Smooth muscle cell (in vitro differentiated cells): ENCODE measurements at regions not wholly inside any gene's neighbourhood (a gene's known extent, or its start where the extent isn't known, plus 50 kb on each side); places are given as distances from the start of the nearest gene placed in this dataset.

Experiments used
- DNase-seq: peaks from one replicate; lab custom pipeline; 2025; ENCODE audit not compliant: unreplicated experiment; lab: John Stamatoyannopoulos, UW
- H2AFZ ChIP-seq: fragments of 200-600 bp; sonication (generic); 2 replicates; pipeline ENCODE4 v1.6.0; 2016; ENCODE audit warnings: antibody characterized with exemption, low read depth, mild to moderate bottlenecking
- H3F3A ChIP-seq: fragments of 200-600 bp; sonication (generic); 2 replicates; pipeline ENCODE4 v1.6.0; 2017; ENCODE audit warnings: antibody characterized with exemption, low read depth
- H3K27ac ChIP-seq: fragments of 200-600 bp; sonication (generic); 2 replicates; pipeline ENCODE4 v1.5.1; 2016; ENCODE audit warnings: low read depth, mild to moderate bottlenecking
- H3K27me3 ChIP-seq: fragments of 200-600 bp; sonication (generic); 2 replicates; pipeline ENCODE4 v1.6.1; 2016; ENCODE audit warnings: low read depth, mild to moderate bottlenecking
- H3K36me3 ChIP-seq: fragments of 200-600 bp; sonication (generic); 2 replicates; pipeline ENCODE4 v1.5.1; 2016; ENCODE audit warnings: low read depth
- H3K4me1 ChIP-seq: fragments of 200-600 bp; sonication (generic); 2 replicates; pipeline ENCODE4 v1.5.1; 2016; ENCODE audit warnings: low read depth
- H3K4me2 ChIP-seq: fragments of 200-600 bp; sonication (generic); 2 replicates; pipeline ENCODE4 v1.6.0; 2016; ENCODE audit warnings: mild to moderate bottlenecking
- H3K4me3 ChIP-seq: fragments of 200-600 bp; sonication (generic); 2 replicates; pipeline ENCODE4 v1.5.1; 2016; ENCODE audit warnings: mild to moderate bottlenecking
- H3K79me2 ChIP-seq: fragments of 200-600 bp; sonication (generic); 2 replicates; pipeline ENCODE4 v1.6.0; 2016; ENCODE audit warnings: low read depth, mild to moderate bottlenecking
- H3K9ac ChIP-seq: fragments of 200-600 bp; sonication (generic); 2 replicates; pipeline ENCODE4 v1.6.0; 2016; ENCODE audit warnings: low read depth
- H3K9me3 ChIP-seq: fragments of 200-600 bp; sonication (generic); replicated peaks from 2 replicates; pipeline ENCODE4 v1.5.1; 2016; ENCODE audit warnings: low read depth
- H4K20me1 ChIP-seq: fragments of 200-600 bp; sonication (generic); 2 replicates; pipeline ENCODE4 v1.6.0; 2016; ENCODE audit warnings: low read depth
- CTCF ChIP-seq: fragments of 200-600 bp; sonication (generic); IDR thresholded peaks from 2 replicates; pipeline ENCODE4 v1.5.1; 2017; ENCODE audit warnings: borderline replicate concordance, mild to moderate bottlenecking, antibody characterized with exemption; ENCODE audit not compliant: insufficient read depth, poor library complexity, severe bottlenecking
- WGBS: methylation state at CpG from one replicate; pipeline ENCODE4 v1.1.7; 2016; ENCODE audit warnings: low lambda C conversion rate; 5-methylcytosine and 5-hydroxymethylcytosine counted together

GRCh38 chr20:10986586-10986985 lies 312.8 kb upstream of the JAG1 start:
- Histone ChIP-seq H3F3A (peaks cover 3% of the 10 kb centered on the region), H4K20me1 (no peaks in the 10 kb centered on the region), H3K27ac (no peak overlapping the region), H3K4me2 (no peak overlapping the region), H3K27me3 (no peaks in the 10 kb centered on the region), H3K4me1 (peaks cover 5% of the 10 kb centered on the region), H3K36me3 (no peaks in the 10 kb centered on the region), H3K9me3 (no peaks in the 10 kb centered on the region), H3K4me3 (no peak overlapping the region), H3K9ac (no peak overlapping the region), H2AFZ (no peak overlapping the region), H3K79me2 (no peaks in the 10 kb centered on the region)
- TF ChIP-seq CTCF: no peak
- 97% methylated on average over 5 of the region's 5 CpGs for WGBS
- DNase-seq: no peak

GRCh38 chr20:10987651-10988383 lies 314.0 kb upstream of the JAG1 start:
- TF ChIP-seq CTCF: no peak
- H4K20me1 ChIP-seq: no peaks in the 10 kb centered on the region
- WGBS: 86% methylated on average over 5 of the region's 5 CpGs
- H3K4me1 ChIP-seq: no peaks in the 10 kb centered on the region
- no peak overlapping the region for H3K27ac ChIP-seq
- H3K36me3 ChIP-seq: no peaks in the 10 kb centered on the region
- DNase-seq: no peak
- no peak overlapping the region for H3K4me3 ChIP-seq
- H3K27me3 ChIP-seq: no peaks in the 10 kb centered on the region
- H3F3A ChIP-seq: no peaks in the 10 kb centered on the region
- no peak overlapping the region for H2AFZ ChIP-seq
- no peak overlapping the region for H3K4me2 ChIP-seq
- no peaks in the 10 kb centered on the region for H3K79me2 ChIP-seq
- no peak overlapping the region for H3K9ac ChIP-seq
- no peaks in the 10 kb centered on the region for H3K9me3 ChIP-seq

- no peaks in the 10 kb centered on the region for H3K9me3 ChIP-seq
- H4K20me1 ChIP-seq: no peaks in the 10 kb centered on the region
- no peaks in the 10 kb centered on the region for H3K36me3 ChIP-seq
- no peaks in the 10 kb centered on the region for H3K27me3 ChIP-seq
- H3K4me2 ChIP-seq: no peak overlapping the region
- no peak overlapping the region for H3K27ac ChIP-seq
- H2AFZ ChIP-seq: no peak overlapping the region
- no peaks in the 10 kb centered on the region for H3K4me1 ChIP-seq
- H3K9ac ChIP-seq: no peak overlapping the region
- DNase-seq: no peak
- H3K79me2 ChIP-seq: no peaks in the 10 kb centered on the region
- H3K4me3 ChIP-seq: no peak overlapping the region
- WGBS: 94% methylated on average over 3 of the region's 3 CpGs
- TF ChIP-seq CTCF: no peak
- H3F3A ChIP-seq: no peaks in the 10 kb centered on the region
Observed at GRCh38 chr20:10990625-10991382, 317.0 kb upstream of the JAG1 start.

GRCh38 chr20:10992731-10993130 lies 318.9 kb upstream of the JAG1 start:
- no peak overlapping the region for H3K4me3 ChIP-seq

More at GRCh38 chr20:10992731-10993130, 318.9 kb upstream of the JAG1 start:
- H3K27ac ChIP-seq: no peak overlapping the region
- DNase-seq: no peak
- no peaks in the 10 kb centered on the region for H3K9me3 ChIP-seq
- WGBS: 88% methylated on average over 6 of the region's 6 CpGs
- no peaks in the 10 kb centered on the region for H3K79me2 ChIP-seq
- no peaks in the 10 kb centered on the region for H3K4me1 ChIP-seq
- H3K27me3 ChIP-seq: no peaks in the 10 kb centered on the region
- no peaks in the 10 kb centered on the region for H3F3A ChIP-seq
- no peak overlapping the region for H3K4me2 ChIP-seq
- H3K36me3 ChIP-seq: no peaks in the 10 kb centered on the region
- H3K9ac ChIP-seq: no peak overlapping the region
- TF ChIP-seq CTCF: no peak
- no peaks in the 10 kb centered on the region for H4K20me1 ChIP-seq
- no peak overlapping the region for H2AFZ ChIP-seq
